ENCODE measurements at regions not wholly inside any gene's neighbourhood (a gene's known extent, or its start where the extent isn't known, plus 50 kb on each side); places are given as distances from the start of the nearest gene placed in this dataset.
"Not testable (repeated sequence)": the region's sequence is repeated elsewhere in the genome, so short reads cannot be mapped to it uniquely, and the experiment has no call there.

- no peak for DNase-seq (ENCODE audit: low spot score)
These were observed 115.8 kb upstream of the PBX1 start for GRCh38 chr1:164443166-164443565.

- DNase-seq (ENCODE audit: low spot score) = no peak
These were observed 115.1 kb upstream of the PBX1 start for GRCh38 chr1:164443836-164444235.

GRCh38 chr1:164446020-164446419 is 113.0 kb upstream of the PBX1 start:
- no peak for DNase-seq (ENCODE audit: low spot score)

- DNase-seq (ENCODE audit: low spot score) = no peak
These were observed 106.4 kb upstream of the PBX1 start for GRCh38 chr1:164452549-164452948.

GRCh38 chr1:164456272-164456671 is 102.7 kb upstream of the PBX1 start:
- no peak for DNase-seq (ENCODE audit: low spot score)

GRCh38 chr1:164459176-164459575 is 99.8 kb upstream of the PBX1 start:
- not testable (repeated sequence) for DNase-seq (ENCODE audit: low spot score)

- no peak for DNase-seq (ENCODE audit: low spot score)
These were observed 93.0 kb upstream of the PBX1 start for GRCh38 chr1:164466001-164466421.

- no peak for DNase-seq (ENCODE audit: low spot score)
These were observed 92.6 kb upstream of the PBX1 start for GRCh38 chr1:164466429-164466828.

- no peak for DNase-seq (ENCODE audit: low spot score)
These were observed 88.0 kb upstream of the PBX1 start for GRCh38 chr1:164470996-164471395.

GRCh38 chr1:164472841-164473240 is 86.1 kb upstream of the PBX1 start:
- no peak for DNase-seq (ENCODE audit: low spot score)

GRCh38 chr1:164473544-164473943 is 85.4 kb upstream of the PBX1 start:
- DNase-seq (ENCODE audit: low spot score) = peak; percentile 15

GRCh38 chr1:164475834-164476233 is 83.2 kb upstream of the PBX1 start:
- DNase-seq (ENCODE audit: low spot score) = no peak

- DNase-seq (ENCODE audit: low spot score) = no peak
These were observed 81.6 kb upstream of the PBX1 start for GRCh38 chr1:164477343-164477742.

- DNase-seq (ENCODE audit: low spot score) = no peak
These were observed 79.7 kb upstream of the PBX1 start for GRCh38 chr1:164479242-164479641.

GRCh38 chr1:164480285-164480907 is 78.6 kb upstream of the PBX1 start:
- DNase-seq (ENCODE audit: low spot score) = no peak

GRCh38 chr1:164495905-164496304 is 63.1 kb upstream of the PBX1 start:
- DNase-seq (ENCODE audit: low spot score) = no peak

- no peak for DNase-seq (ENCODE audit: low spot score)
These were observed 60.2 kb upstream of the PBX1 start for GRCh38 chr1:164498792-164499191.

GRCh38 chr1:164504749-164505148 is 54.2 kb upstream of the PBX1 start:
- DNase-seq (ENCODE audit: low spot score) = no peak

All from kidney capillary endothelial cell (primary cell).